HG02884 (cell line): ENCODE measurements at regions not wholly inside any gene's neighbourhood (a gene's known extent, or its start where the extent isn't known, plus 50 kb on each side); places are given as distances from the start of the nearest gene placed in this dataset.

Experiments
- ATAC-seq: cut with Tn5 transposase; IDR thresholded peaks from one replicate; pipeline ENCODE4 v1.9.1; 2021; ENCODE audit warnings: mild to moderate bottlenecking, moderate library complexity; ENCODE audit not compliant: unreplicated experiment

DNA sequence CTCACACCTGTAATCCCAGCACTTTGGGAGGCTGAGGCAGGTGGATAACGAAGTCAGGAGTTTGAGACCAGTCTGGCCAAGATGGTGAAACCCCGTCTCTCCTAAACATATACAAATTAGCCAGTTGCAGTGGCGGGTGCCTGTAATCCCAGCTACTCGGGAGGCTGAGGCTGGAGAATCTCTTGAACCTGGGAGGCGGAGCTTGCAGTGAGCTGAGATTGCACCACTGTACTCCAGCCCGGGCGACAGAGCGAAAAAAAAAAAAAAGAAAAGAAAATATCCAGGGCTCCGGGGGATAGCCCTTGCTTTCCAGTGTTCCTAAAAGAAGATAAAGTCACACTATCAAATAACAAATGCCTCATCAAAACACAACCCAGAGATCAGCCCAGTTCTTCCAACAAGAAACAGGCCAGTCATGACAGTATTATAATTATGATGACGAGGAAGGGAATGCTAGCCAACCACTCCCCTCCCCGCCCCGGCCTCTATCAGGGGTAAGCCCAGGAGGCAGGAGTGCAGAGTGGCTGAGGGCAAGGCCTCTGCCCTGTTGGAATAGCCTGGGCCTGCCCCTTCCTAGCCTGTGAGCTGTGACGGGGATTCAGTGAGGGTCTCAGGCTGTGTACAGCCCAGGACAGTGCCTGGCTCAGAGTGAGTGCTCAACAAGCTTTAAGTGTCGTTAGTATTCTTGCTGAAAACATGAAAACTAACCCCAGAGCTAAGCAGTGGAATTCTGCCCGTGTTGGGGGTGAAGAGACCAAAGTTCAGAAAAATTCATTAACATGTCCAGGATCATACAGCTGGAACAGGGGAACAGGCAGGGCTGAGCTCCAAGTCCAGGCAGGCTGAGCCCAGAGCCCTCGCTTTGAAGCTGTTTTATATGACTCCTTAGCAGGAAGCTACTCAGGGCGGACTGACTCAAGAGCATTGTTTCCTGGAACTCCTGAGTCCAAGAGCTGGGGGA, 54.3 kb downstream of the FAM241B start:
- ATAC-seq: no peak

DNA sequence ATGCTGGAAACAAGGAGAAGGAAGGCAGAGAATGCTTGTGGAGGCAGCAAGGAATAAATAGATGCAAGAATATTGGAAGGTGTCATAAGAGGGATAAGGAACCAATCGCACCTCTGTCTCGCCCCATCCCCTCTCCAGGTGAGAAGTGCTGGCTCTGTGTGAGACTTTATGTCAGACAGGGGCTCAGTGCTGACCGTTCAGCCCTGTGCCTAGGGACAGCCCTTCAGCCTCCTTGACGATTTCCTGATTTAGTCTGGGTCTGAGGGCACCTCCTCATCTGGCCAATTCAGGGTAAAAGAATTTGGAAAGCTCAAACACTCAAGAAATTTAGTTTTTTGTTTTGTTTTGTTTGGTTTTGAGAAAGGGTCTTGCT, 54.9 kb downstream of the FAM241B start:
- ATAC-seq: no peak

DNA sequence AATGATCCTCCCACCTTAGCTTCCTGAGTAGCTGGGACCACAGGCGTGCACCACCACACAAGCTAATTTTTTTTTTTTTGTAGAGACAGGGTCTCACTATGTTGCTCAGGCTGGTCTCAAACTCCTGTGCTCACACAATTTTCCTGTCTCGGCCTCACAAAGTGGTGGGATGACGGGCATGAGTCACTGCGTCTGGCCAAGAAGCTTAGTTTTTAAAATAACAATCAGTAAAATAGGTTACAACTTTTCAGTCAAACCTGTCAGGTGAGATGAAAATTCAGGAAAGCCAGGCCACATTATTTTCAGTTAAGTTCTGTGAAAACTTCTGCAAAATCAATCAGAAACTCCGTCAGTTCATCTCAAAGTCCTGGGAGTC, 55.4 kb downstream of the FAM241B start:
- no peak for ATAC-seq

DNA sequence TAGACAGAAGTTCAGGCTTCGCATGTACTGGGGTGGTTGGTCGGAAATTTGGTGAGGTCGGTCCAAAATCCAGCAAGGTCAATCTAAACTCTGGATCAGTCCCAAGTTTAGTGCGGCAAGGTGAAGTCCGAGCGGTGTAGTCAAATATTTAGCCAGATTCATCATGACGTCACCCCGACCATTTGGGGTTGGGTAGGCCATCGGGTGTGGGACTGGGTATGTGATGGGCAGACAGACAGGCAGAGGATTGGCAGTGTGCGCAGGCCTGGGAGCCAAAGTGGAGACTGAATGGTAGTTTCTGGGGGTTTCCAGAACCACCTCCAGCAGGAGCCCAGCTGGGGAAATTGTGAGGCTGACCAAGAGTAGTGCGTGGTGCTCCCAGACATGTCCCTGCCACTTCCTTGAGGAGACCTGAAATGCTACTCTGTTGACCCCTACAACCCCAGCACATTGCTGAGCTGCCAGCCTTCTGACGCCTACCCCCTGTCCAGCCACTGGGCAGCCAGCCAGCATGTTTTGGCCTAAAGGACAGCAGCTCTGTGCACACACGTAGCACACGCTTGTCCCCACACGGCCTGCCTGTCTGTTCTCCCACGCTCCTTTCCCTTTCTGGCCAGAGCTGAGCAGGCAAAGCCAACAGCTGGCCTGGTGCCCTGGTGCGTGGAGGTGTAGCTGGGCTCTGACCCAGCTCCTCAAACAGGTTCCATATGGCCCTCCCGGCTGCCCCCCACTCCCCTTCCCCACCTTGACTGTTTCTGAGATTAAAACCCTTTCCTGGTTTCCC, 55.9 kb downstream of the FAM241B start:
- no peak for ATAC-seq

DNA sequence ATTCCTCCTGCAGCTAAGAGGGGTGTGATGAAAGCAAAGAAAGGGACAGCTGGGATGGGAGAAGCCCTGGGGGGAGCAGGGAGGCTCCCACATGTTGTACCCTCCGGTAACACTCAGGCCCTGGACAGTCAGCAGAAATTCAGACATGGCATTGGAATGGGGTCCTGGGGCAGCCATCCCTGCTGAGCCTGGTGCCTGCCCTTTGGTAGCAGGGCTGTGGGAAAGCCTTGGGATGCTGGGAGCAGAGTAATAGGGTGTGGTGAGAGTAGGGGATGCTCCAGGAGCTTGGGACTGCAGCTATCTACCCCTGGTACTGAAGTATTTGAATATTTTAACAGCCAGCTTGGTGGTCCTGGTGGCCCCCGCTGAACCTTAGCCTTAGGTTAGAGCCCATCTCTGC, 56.8 kb downstream of the FAM241B start:
- ATAC-seq: no peak

DNA sequence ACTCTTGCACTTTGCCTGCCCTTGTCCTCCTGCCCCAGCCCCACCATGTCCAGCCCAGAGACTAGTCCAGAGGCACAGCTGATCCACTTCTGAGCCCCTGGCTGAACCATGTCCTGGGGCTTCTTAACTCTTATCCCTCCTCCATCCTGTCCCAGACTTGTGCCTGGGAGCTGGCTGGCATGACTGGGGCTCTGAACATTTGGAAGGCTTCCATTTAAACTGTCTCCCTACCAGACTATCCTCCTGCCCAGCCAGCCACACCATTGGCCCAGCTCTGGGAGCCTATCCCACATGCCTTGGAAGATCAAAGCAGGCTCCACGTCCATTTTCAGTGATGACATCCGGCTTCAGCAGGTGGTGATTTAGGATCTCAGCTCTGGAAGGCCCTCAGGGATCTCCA, 57.4 kb downstream of the FAM241B start:
- no peak for ATAC-seq

DNA sequence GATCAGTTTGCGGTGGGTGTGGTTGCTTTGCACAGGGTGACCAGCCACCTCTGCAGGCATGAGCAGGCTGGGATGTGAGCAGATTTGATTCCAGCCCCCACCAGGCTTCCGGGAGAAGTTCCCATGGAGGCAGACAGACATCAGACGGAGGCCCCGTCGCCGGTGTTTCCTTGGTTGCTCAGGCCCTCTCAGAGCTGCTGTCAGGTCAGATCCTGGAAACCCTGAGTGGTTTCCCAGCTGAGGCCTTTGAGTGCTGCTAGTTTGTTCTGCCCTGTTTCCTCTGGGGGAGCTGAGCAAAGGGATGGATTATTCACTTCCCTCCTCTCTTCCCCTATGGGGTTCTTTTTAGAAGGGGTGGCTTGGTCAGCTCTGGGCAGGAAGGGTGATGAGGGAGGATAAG, 62.2 kb downstream of the FAM241B start:
- no peak for ATAC-seq

DNA sequence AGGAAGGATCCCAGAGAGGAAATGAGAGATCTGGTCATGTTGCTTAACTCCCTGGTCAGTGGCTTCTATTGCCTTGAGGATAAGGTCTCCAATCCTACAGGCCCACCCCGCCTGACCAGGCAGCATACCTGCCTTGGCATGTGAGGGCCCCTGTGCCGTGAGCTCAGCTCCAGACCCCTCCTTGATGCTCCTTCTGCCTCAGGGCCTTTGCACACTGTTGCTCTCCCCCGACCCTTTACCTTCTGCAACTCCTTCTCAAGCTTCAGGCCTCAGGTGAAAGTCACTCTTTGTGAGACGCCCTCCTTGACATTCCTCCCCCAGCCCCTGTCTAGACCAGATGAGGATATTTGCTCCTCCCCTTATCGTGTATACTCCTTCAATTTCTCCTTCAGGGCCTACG, 62.8 kb downstream of the FAM241B start:
- no peak for ATAC-seq

DNA sequence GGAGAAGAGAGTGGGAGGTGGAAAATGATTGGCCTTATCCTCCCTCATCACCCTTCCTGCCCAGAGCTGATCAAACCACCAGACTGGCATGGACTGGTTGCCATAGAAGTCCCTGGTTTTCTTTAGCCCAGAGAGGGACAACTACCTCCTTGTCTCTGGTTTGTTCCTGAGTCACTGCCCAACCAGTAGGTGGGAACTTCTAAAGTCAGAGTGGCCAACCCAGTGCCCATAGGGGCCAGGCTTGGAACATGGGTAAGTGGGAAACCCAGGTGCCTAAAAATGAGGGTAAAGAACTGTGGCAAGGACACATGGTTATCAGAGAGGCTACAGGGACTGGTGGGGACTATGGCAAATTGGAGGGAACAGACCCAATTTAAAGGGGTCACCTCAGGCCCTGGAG, 63.8 kb downstream of the FAM241B start:
- no peak for ATAC-seq

DNA sequence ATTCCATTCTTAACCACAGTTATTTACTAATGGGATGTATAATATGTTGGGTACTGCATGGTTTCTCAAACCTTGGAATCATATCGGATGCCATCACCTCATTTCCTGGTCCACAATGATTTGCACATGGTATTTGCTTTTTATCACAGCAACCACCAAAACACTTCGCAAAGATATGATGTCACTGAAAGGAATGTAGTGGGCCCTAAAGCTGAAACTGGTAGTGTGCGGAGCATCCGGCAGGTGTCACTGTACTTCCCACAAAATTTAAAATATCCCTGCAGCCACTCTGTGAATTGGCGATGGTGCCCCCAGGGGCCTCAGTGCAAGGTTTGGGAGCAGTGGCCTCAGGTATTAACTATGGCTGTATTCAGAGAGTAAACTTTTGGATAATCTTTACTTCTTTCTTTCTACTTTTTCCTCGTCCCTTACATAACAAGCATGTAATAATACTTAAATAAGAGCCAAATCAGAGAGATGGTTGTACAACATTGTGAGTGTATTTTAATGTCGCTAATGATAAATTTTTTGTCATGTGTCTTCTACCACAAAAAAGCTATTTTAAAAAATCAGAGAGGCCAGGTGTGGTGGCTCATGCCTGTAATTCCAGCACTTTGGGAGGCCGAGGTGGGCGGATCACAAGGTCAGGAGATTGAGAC, 66.2 kb downstream of the FAM241B start:
- ATAC-seq: no peak

DNA sequence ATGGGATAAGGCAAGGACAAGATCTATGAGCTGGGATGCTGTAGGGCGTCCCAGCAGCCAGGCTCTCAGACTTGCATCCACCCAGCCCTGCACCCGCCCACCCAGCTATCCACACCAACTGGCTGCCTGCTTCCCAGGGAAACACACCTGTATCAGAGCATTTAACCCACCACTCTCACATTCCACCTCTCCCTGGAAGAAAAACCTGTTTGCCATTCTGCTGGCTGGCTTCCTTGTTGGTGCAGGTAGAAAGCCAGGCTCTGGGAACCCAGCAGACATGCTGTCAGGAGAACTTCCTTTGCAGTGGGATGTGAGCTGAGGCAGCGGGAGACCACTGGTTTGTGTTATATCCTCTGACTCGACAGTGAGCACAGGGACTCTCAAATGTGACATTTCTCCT, 67.0 kb downstream of the FAM241B start:
- ATAC-seq: no peak

DNA sequence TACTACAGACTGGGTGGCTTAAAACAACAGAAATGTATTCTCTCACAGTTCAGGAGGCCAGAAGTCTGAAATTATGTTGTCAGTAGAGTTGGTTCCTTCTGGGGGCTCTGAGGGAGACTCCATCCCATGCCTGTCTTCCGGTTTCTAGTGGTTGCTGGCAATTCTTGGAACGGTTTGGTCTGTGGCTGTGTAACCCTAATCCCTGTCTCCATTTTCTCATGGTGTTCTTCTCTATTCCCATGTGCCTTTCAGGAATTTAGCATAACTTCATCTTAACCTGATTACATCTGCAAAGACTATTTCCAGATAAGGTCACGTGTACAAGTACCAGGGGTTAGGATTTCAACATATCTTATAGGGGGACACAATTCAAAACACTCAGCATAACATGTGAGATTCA, 73.2 kb downstream of the FAM241B start:
- ATAC-seq: no peak

DNA sequence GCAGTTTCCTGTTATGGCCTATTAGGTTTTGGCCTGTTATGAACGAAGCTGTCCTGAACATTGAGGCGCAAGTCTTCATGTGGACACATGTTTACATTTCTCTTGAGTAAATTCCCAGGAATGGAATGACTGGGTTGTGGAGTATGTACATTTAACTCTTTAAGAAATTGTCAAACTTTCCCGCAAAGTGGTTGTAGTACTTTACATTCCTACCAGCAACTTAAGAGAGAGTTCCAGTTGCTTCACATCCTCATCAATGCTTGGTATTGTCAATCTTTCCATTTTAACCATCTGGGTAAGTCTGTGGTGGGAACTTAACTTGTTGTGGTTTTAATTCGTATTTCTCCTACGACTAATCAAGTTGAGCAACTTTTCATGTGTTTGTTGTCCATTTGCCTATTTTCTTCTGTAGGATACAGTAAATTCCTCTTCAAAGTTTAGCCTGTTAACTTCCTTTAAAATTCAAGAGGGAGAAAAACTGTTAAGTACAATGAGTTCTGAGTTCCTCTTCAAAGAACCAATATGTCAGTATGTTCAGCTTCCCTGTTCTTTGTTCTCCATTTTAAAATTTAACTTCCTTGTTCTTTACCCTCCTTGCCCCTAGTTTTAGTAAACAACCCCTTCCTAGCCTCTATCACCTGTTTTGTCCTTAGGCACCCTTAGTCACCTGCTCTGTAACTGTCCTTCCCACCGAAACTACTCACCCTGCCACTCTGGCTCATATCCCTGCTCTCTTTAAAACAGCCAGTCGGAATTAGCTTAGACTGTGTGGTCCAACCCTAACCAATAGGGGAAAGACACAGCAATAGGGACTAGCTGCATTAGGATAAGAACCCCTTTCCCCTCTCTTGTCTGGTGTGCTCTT, 74.0 kb downstream of the FAM241B start:
- no peak for ATAC-seq

DNA sequence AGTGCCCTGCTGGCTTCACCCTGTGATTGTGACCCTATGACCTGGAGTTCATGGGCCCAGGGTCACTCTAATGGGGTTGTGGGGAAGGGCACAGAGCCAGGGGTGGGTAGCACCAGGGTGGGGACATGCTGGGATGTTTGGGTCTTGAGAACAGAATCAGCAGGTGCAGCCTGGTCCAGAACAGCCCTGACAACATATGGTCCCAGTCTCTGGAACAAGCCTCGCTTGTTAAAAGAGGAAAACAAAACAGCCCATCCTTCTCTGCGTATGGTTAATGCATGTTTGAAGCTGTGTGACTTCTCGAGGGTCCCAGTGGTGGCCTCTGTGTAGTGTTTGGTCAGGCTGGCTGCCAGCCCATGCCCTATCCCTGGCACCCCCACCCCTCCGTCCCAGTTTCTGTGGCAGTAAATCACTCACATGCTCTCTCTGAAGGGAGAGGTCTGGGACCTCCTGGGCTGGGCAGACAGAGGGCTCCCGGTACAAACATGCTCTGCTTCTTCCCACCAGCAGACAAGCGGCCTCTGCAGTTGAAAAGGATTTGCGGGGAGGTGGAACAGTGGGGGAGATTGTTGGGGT, 79.4 kb downstream of the FAM241B start:
- no peak for ATAC-seq

DNA sequence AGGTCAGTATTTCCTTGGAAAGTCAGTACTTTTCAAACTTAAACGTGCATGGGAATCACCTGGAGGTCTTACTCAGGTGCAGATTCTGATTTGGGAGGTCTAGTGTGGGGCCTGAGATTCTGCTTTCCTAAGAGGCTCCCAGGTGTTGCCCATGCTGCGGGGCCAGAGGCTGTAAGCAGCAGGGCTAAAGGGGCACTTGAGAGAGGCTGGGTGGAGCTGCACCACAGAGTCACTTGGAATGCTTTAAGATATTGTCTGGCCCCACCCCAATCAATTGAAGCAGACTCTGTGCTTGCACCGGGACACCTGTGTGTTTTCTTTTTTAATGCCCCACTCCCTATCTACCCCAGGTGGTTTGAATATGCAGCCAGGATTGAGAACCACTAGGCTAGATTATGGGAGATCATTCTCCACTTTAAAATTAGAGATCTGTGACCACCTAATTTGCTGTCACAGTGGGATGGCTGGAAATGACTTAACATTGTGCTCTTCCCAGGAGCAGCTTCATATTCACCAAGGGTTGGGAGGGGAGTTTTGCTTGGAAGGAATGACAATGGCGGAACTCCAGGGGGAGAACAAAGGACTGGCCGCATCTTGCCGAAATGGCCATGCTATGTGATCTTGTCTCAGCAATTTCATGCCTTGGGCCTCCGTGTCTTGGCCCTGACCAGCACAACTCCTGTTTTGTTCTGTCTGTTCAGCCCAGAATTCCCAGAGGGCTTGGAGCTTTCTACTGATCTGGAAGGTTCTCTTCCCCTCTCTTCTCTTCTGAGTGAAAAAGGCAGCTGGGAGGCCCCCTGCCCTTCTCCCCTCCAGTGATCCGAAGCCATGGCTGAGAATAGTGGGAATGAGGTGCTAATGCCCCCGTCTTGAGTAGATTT, 80.2 kb downstream of the FAM241B start:
- ATAC-seq: no peak

DNA sequence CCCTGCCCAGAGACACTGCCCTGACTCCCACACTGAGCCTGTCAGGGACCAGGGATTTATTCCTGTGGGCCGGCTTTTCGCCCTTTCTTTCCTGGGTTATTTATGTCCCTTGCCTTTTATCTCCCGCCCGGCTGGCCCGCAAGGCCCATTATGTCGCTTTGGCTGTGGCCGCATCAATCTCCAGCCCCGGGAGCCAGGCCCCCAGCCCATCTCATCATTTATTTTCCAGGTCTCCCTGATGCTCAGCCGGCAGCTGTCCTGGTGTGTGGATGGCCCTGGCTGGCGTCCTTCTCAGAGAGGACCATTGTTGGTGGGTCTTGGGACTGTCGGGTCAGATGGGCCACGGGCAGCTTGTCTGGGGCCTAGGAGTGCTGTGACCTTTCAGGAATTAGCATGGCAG, 82.3 kb downstream of the FAM241B start:
- no peak for ATAC-seq

DNA sequence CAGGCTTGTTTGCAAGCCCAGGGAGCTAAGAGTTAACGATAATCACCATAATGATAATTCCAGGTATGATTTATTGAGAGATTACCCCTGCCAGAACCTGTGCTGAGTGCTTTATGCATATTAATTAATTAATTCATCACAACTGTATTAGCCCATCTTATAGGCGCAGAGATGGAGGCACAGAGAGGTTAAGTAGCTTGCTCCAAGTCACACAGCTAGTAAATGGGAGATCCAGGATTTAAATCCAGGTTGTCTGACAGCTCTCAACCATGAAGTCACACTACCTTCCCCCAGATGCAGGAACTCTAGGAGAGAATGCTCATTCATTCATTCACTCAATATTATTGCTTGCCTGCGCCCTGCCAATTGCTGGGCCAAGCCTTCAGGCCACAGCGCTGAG, 84.5 kb downstream of the FAM241B start:
- ATAC-seq: no peak

DNA sequence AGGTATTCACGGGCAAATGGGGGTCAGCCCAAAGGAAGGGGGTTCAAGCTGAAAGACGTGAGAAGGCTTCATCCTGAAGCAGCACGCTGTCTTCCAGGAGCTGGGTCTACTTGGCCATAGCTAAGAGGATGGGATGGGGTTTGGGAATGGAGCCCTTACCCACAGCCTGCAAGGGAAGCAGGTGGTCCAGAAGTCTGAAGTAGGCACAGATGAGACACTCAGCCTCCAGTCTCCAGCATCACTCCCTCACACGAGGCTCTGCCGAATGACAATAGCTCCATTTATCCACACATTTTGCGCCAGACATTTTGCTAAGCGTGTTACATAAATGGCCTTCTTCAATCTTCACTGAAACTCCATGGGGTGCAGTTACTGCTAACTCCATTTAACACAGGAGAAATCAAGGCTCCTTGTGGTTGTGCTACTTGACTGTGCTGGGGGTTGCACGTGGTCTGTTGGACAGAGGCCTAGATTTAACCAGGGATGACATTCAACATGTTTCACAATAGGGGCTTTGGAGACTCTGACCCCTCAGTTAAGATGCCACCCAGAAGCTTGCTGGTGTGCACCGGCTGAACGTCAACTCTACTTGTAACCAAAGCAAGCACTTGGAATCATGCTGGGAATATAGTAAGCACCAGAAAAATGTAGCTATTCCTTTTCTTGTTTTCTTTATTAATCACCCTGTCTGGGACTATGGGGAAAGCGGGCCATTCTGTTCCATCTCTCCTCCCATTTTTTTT, 85.3 kb downstream of the FAM241B start:
- no peak for ATAC-seq
